H7 (cell line): ENCODE measurements at regions not wholly inside any gene's neighbourhood (a gene's known extent, or its start where the extent isn't known, plus 50 kb on each side); places are given as distances from the start of the nearest gene placed in this dataset.
A peak's percentile ranks its signal among the peaks of the same experiment; 100 is the strongest.

Experiments
- DNase-seq: peaks from one replicate; pipeline ENCODE4 v3.0.0; 2012
- H3K27me3 ChIP-seq: 2 replicates; pipeline ENCODE4 v1.6.0; 2011; ENCODE audit warnings: mild to moderate bottlenecking, low read length; ENCODE audit not compliant: control insufficient read depth, insufficient read depth
- H3K36me3 ChIP-seq: replicated peaks from 2 replicates; pipeline ENCODE4 v1.5.1; 2011; ENCODE audit warnings: low read length; ENCODE audit not compliant: control insufficient read depth, insufficient read depth
- H3K4me3 ChIP-seq: 2 replicates; pipeline ENCODE4 v1.5.1; 2011; ENCODE audit warnings: low read depth, mild to moderate bottlenecking, control low read depth, low read length, moderate library complexity; ENCODE audit not compliant: insufficient read depth

- Histone ChIP-seq H3K27me3 (no peaks in the 10 kb centered on the region), H3K4me3 (no peak overlapping the region), H3K36me3 (no peaks in the 10 kb centered on the region)
- DNase-seq: no peak
Measured at GRCh38 chr10:84820596-84820995, 492.2 kb downstream of the CCSER2 start.

DNA sequence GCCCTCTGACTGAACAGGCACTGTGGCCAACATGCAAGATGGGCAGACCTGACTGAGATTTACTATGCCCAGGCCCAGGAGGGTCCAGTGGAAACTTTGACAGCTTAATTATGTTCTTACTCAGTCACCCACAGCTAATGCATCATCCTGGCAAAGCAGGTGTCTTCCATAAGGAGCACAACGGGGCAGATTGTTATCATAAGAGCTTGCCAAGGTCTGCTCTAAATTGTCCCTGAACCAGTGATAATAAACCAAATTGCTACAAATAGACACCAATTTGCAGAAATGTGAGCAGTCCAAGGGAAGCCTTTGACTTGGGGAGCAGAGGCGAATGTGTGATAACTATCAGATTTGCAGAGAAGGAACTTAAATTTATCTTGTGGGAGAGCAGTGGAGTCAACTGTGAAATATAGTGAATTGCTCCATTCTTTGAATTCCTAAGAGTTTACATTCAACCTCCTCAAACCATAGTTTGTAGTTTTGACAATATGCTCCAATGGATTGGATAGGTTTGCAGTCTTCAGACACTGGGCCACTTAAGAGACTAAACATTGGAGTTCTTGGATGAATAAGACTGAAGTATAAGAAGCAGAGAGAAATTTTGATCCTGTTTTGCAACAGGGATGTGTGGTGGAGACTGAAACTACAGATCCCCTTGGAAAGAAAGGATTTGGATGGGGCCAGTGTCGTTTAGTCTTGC lies 494.7 kb downstream of the CCSER2 start:
- no peak for DNase-seq
- no peak overlapping the region for H3K4me3 ChIP-seq
- H3K36me3 ChIP-seq: no peaks in the 10 kb centered on the region
- H3K27me3 ChIP-seq: no peaks in the 10 kb centered on the region

DNA sequence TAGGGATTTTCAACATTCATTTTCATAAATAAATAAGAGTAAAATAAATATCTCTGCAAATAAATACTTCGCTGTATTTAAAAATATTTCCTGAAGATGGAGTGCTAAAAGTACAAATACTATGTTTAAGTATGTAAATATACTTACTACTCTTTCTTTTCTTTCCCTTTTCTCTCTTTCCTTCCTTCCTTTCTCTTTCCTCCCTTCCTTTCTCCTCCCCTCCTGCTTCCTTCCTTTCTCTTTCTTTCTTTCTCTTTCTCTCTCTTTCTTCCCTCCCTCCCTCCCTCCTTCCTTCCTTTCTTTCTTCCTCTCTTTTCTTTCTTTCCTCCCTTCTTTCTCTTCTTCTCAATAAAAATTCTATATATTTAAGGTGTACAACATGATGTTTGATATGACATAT lies 496.1 kb downstream of the CCSER2 start:
- Histone ChIP-seq H3K4me3 (no peak overlapping the region), H3K36me3 (no peaks in the 10 kb centered on the region), H3K27me3 (no peaks in the 10 kb centered on the region)
- DNase-seq: no peak

- no peak for DNase-seq
- Histone ChIP-seq H3K4me3 (no peak overlapping the region), H3K27me3 (no peaks in the 10 kb centered on the region), H3K36me3 (no peaks in the 10 kb centered on the region)
Measured at GRCh38 chr10:84825330-84825729, 496.9 kb downstream of the CCSER2 start.

DNA sequence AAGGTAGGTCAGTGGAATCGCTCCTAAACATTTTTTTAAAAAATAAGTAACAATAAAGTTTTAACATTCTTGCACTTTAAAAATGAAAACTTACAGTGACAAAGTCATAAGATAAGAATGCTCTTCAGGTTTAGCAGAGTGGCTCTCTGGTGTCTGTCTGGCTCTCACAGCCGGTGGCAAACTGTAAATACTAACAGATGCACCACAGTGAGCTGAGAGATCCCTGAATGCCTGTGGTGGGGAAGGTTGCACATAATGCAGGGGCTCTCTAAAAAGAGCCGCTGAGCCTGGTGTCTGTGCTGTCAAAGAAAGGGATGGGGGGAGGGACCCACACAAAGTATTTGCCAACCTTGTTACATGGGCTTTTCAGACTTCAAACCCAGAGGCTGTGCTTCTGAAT lies 498.3 kb downstream of the CCSER2 start:
- no peaks in the 10 kb centered on the region for H3K36me3 ChIP-seq
- peak; percentile 30 for DNase-seq
- no peak overlapping the region for H3K4me3 ChIP-seq
- no peaks in the 10 kb centered on the region for H3K27me3 ChIP-seq

DNA sequence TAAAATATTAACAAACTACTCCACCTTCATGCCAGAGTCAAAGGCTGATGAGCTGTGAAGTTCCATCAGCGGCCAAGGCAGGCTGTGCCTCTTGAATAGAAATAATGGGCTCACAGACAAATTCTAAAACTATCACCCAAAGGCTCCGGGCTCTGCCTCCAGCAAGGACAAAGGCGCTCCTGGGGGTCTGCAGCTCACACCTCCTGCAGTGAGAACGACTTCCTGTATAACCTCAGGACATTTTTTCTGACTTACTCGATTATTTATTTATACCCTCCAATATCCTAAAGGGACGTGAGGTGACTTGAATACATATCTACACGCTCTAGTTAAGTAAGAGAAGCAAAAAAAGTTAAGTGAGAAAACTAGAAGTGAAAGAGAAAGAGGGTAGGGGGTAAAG lies 500.7 kb downstream of the CCSER2 start:
- Histone ChIP-seq H3K4me3 (no peak overlapping the region), H3K27me3 (no peaks in the 10 kb centered on the region), H3K36me3 (no peaks in the 10 kb centered on the region)
- DNase-seq: no peak

DNA sequence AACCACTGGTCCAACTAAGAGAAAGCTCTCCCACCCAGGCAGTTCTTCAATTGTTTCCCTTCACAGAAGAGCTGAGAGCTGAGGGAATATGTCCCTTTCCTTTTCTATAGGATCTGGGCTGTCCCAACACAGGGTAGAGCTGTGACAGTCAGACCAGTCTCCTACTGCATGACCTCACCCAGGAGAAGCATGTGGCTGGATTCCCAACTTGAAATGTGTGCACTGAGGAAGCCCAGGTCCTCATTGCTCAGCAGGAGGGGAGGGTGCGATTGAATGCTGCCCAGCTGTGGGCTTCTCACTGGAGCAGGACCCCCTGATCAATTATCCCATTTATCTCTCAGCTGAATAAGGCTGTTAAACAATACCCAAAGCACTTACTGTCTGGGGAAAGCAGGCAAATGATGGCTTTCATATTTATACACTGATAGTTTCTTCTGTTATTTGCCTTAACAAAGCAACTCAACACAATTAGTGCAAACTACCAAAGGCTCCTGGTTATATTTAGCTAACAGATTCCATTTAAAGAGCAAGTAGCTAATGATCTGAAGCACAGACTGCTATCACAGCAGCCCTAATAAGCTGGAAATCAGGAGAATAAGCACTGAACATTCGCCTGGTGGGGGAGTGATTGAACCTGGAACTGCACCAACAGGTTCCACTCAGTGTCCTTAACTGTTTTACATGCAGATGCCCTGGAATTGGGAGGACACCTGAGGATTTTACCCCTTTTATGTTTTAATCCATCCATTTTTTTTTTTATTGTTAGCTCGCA lies 508.8 kb downstream of the CCSER2 start:
- no peak for DNase-seq
- no peaks in the 10 kb centered on the region for H3K36me3 ChIP-seq
- H3K27me3 ChIP-seq: no peaks in the 10 kb centered on the region
- no peak overlapping the region for H3K4me3 ChIP-seq

GRCh38 chr10:84837877-84838276 lies 509.5 kb downstream of the CCSER2 start:
- H3K36me3 ChIP-seq: no peaks in the 10 kb centered on the region
- no peak for DNase-seq

DNA sequence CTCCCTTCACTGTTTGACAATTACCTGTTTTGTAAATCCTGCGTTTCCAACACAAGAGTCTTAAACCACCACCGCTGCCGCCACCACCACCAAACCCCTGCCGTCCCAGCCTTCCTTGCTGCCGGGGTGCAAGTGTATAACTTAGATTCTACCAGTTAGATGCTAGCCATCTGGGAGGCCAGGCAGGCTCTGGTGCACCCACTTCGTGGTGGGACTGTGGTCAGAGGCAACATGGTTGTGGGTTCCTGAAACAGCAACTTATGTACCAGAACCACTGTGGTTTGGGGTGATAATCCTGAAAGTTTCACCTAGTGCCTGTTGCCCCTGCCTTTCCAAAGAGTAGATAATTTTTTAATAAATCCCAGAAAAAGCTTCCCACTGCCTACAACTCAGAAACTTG lies 510.5 kb downstream of the CCSER2 start:
- H3K27me3 ChIP-seq: no peaks in the 10 kb centered on the region

More at GRCh38 chr10:84837877-84838276, 509.5 kb downstream of the CCSER2 start:
- Histone ChIP-seq H3K4me3 (no peak overlapping the region), H3K27me3 (no peaks in the 10 kb centered on the region)

DNA sequence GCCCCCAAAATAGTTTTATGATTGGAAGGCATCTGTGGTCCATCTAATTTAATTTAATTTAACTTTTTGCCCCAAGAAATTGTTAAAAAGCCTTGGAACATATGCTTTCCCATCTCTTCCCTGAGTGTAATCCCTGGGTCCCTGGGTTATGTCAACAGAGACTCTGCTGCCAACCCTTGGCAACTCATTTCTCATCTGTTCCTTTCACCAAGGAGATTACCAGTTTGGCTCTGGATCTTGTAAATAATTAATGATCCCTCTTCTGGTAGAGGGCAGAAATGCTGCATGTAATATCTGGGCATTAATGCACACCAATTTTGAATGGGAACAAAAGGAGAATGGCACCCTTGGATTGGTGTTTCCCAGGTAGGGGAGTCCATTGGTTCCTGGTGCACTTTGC lies 514.2 kb downstream of the CCSER2 start:
- H3K36me3 ChIP-seq: no peaks in the 10 kb centered on the region
- no peaks in the 10 kb centered on the region for H3K27me3 ChIP-seq

More for the DNA sequence above, 510.5 kb downstream of the CCSER2 start:
- DNase-seq: no peak
- no peaks in the 10 kb centered on the region for H3K36me3 ChIP-seq
- H3K4me3 ChIP-seq: no peak overlapping the region

GRCh38 chr10:84844461-84844860 lies 516.1 kb downstream of the CCSER2 start:
- Histone ChIP-seq H3K27me3 (no peaks in the 10 kb centered on the region), H3K4me3 (no peak overlapping the region), H3K36me3 (no peaks in the 10 kb centered on the region)
- no peak for DNase-seq

More for the DNA sequence above, 514.2 kb downstream of the CCSER2 start:
- H3K4me3 ChIP-seq: no peak overlapping the region
- no peak for DNase-seq

DNA sequence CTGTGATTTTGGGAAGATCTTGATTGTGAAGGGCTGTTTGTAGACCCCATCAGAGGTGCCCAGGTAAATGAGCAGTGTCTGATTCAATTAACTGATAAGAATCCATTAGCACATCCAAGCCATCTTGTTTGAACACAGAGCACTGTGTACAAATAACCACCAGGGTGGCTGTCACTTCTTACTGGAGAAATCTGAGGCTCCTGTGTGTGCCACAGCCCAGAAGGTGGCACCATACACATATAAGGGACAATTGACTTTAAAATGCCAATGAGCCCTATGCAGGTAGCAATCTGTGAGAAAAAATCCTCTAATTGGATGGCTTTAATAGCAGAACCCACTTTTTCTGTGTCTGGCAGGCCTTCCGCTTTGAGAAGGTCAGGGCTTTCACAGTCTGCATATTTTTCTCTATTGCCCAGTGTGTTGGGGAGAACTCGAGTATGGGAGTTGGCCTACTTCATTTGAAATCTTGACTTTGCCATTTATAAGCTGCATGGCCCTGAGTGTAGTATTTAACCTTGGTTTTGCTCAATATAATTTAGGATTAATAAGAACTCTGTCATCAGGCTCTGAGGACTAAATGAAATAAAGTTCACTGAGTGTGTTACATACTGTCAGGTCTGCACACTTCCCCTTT lies 517.4 kb downstream of the CCSER2 start:
- no peak overlapping the region for H3K4me3 ChIP-seq
- H3K36me3 ChIP-seq: no peaks in the 10 kb centered on the region
- H3K27me3 ChIP-seq: no peaks in the 10 kb centered on the region
- DNase-seq: peak; percentile 18

- no peak for DNase-seq
- Histone ChIP-seq H3K36me3 (no peaks in the 10 kb centered on the region), H3K4me3 (no peak overlapping the region)
Measured at GRCh38 chr10:84846658-84847316, 518.4 kb downstream of the CCSER2 start.

DNA sequence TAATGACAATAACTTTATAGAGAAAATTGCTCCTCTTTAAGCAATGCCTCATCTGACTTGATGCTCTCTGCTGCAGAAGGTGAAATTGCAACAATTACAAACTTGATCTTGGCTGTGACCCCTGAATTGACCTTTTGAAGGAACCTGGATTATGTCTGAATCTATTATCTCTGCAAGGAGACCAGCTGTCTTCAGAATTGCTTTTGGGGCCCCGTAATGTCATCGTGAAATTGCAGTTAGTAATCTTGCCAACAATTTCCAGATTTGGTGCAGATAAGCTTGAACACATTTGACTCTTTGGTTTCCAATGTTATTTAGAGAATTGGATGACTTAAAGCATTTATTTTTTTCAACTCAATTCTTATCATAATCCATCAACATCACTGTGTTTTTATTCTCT lies 520.6 kb downstream of the CCSER2 start:
- DNase-seq: no peak
- Histone ChIP-seq H3K27me3 (no peaks in the 10 kb centered on the region), H3K36me3 (no peaks in the 10 kb centered on the region), H3K4me3 (no peak overlapping the region)

More at GRCh38 chr10:84846658-84847316, 518.4 kb downstream of the CCSER2 start:
- H3K27me3 ChIP-seq: no peaks in the 10 kb centered on the region
